ENCODE measurements at regions not wholly inside any gene's neighbourhood (a gene's known extent, or its start where the extent isn't known, plus 50 kb on each side); places are given as distances from the start of the nearest gene placed in this dataset.

GRCh38 chr4:13007802-13008470 lies 476.2 kb downstream of the RAB28 start:
- no peak overlapping the region for H3K4me3 ChIP-seq
- DNase-seq (ENCODE audit: low spot score) = no peak
- no peak for TF ChIP-seq CTCF (IDR thresholded peaks at IDR 0.05)
- H3K27ac ChIP-seq = no peak overlapping the region

- DNase-seq (ENCODE audit: low spot score) = no peak
- no peak overlapping the region for H3K27ac ChIP-seq
- no peak for TF ChIP-seq CTCF (IDR thresholded peaks at IDR 0.05)
Observed at GRCh38 chr4:12993923-12994322, 490.2 kb downstream of the RAB28 start.

GRCh38 chr4:12987284-12987683 lies 496.9 kb downstream of the RAB28 start:
- no peak overlapping the region for H3K27ac ChIP-seq
- no peak for DNase-seq (ENCODE audit: low spot score)
- TF ChIP-seq CTCF (IDR thresholded peaks at IDR 0.05) = no peak
- H3K4me3 ChIP-seq = no peak overlapping the region

More at GRCh38 chr4:12993923-12994322, 490.2 kb downstream of the RAB28 start:
- no peak overlapping the region for H3K4me3 ChIP-seq

GRCh38 chr4:12979797-12980196 lies 504.3 kb downstream of the RAB28 start:
- DNase-seq (ENCODE audit: low spot score) = no peak
- no peak overlapping the region for H3K27ac ChIP-seq
- no peak overlapping the region for H3K4me3 ChIP-seq
- no peak for TF ChIP-seq CTCF (IDR thresholded peaks at IDR 0.05)

- H3K4me3 ChIP-seq = no peak overlapping the region
- no peak overlapping the region for H3K27ac ChIP-seq
- DNase-seq (ENCODE audit: low spot score) = no peak
- TF ChIP-seq CTCF (IDR thresholded peaks at IDR 0.05) = no peak
Observed at GRCh38 chr4:12978310-12978709, 505.8 kb downstream of the RAB28 start.

GRCh38 chr4:12975511-12975910 lies 508.6 kb downstream of the RAB28 start:
- DNase-seq (ENCODE audit: low spot score) = no peak
- no peak overlapping the region for H3K4me3 ChIP-seq
- H3K27ac ChIP-seq = no peak overlapping the region
- no peak for TF ChIP-seq CTCF (IDR thresholded peaks at IDR 0.05)

GRCh38 chr4:12973522-12973921 lies 510.6 kb downstream of the RAB28 start:
- Histone ChIP-seq H3K27ac (no peak overlapping the region), H3K4me3 (no peak overlapping the region)
- TF ChIP-seq CTCF (IDR thresholded peaks at IDR 0.05) = no peak
- DNase-seq (ENCODE audit: low spot score) = no peak
